ENCODE measurements at regions not wholly inside any gene's neighbourhood (a gene's known extent, or its start where the extent isn't known, plus 50 kb on each side); places are given as distances from the start of the nearest gene placed in this dataset.
"Not testable (repeated sequence)": the region's sequence is repeated elsewhere in the genome, so short reads cannot be mapped to it uniquely, and the experiment has no call there.

- DNase-seq (ENCODE audit: low read depth in 4 of 4, low spot score in 3 of 4) = no peak
Measured at GRCh38 chr6:836276-836853, 143.4 kb upstream of the EXOC2 start.

- DNase-seq (ENCODE audit: low read depth in 4 of 4, low spot score in 3 of 4) = no peak
Measured at GRCh38 chr6:835476-836160, 142.7 kb upstream of the EXOC2 start.

- no peak for DNase-seq (ENCODE audit: low read depth in 4 of 4, low spot score in 3 of 4)
Measured at GRCh38 chr6:834866-835265, 141.9 kb upstream of the EXOC2 start.

- no peak for DNase-seq (ENCODE audit: low read depth in 4 of 4, low spot score in 3 of 4)
Measured at GRCh38 chr6:834190-834589, 141.3 kb upstream of the EXOC2 start.

- DNase-seq (ENCODE audit: low read depth in 4 of 4, low spot score in 3 of 4) = not testable (repeated sequence)
Measured at GRCh38 chr6:832804-833203, 139.9 kb upstream of the EXOC2 start.

- no peak for DNase-seq (ENCODE audit: low read depth in 4 of 4, low spot score in 3 of 4)
Measured at GRCh38 chr6:830667-831327, 137.9 kb upstream of the EXOC2 start.

GRCh38 chr6:829656-830055 is 136.7 kb upstream of the EXOC2 start:
- no peak for DNase-seq (ENCODE audit: low read depth in 4 of 4, low spot score in 3 of 4)

GRCh38 chr6:827431-827830 is 134.5 kb upstream of the EXOC2 start:
- no peak for DNase-seq (ENCODE audit: low read depth in 4 of 4, low spot score in 3 of 4)

GRCh38 chr6:819122-819521 is 126.2 kb upstream of the EXOC2 start:
- no peak for DNase-seq (ENCODE audit: low read depth in 4 of 4, low spot score in 3 of 4)

GRCh38 chr6:818196-818595 is 125.3 kb upstream of the EXOC2 start:
- no peak for DNase-seq (ENCODE audit: low read depth in 4 of 4, low spot score in 3 of 4)

GRCh38 chr6:816510-817084 is 123.7 kb upstream of the EXOC2 start:
- DNase-seq (ENCODE audit: low read depth in 4 of 4, low spot score in 3 of 4) = no peak

- DNase-seq (ENCODE audit: low read depth in 4 of 4, low spot score in 3 of 4) = no peak
Measured at GRCh38 chr6:815348-815738, 122.4 kb upstream of the EXOC2 start.

GRCh38 chr6:814378-815347 is 121.7 kb upstream of the EXOC2 start:
- no peak for DNase-seq (ENCODE audit: low read depth in 4 of 4, low spot score in 3 of 4)

- no peak for DNase-seq (ENCODE audit: low read depth in 4 of 4, low spot score in 3 of 4)
Measured at GRCh38 chr6:811831-812230, 118.9 kb upstream of the EXOC2 start.

GRCh38 chr6:811191-811590 is 118.3 kb upstream of the EXOC2 start:
- DNase-seq (ENCODE audit: low read depth in 4 of 4, low spot score in 3 of 4) = no peak

GRCh38 chr6:804771-805170 is 111.8 kb upstream of the EXOC2 start:
- no peak for DNase-seq (ENCODE audit: low read depth in 4 of 4, low spot score in 3 of 4)

GRCh38 chr6:804317-804716 is 111.4 kb upstream of the EXOC2 start:
- DNase-seq (ENCODE audit: low read depth in 4 of 4, low spot score in 3 of 4) = no peak

GRCh38 chr6:803191-803977 is 110.4 kb upstream of the EXOC2 start:
- no peak for DNase-seq (ENCODE audit: low read depth in 4 of 4, low spot score in 3 of 4)

- DNase-seq (ENCODE audit: low read depth in 4 of 4, low spot score in 3 of 4) = no peak
Measured at GRCh38 chr6:802701-803100, 109.8 kb upstream of the EXOC2 start.

GRCh38 chr6:802223-802622 is 109.3 kb upstream of the EXOC2 start:
- not testable (repeated sequence) for DNase-seq (ENCODE audit: low read depth in 4 of 4, low spot score in 3 of 4)

Data from left renal pelvis (tissue), 4 donors.